ENCODE measurements at regions not wholly inside any gene's neighbourhood (a gene's known extent, or its start where the extent isn't known, plus 50 kb on each side); places are given as distances from the start of the nearest gene placed in this dataset.

GRCh38 chr22:26835023-26835422 lies 177.6 kb downstream of the MIAT start:
- Histone ChIP-seq H3K4me2 (ENCODE audit: insufficient read depth, low read length, poor library complexity, severe bottlenecking) (no peak overlapping the region), H3K36me3 (replicated peaks in 1 of 2; ENCODE audit: control insufficient read depth in 2 of 2, insufficient read depth in 2 of 2, low read length in 2 of 2) (no peaks in the 10 kb centered on the region), H4K91ac (ENCODE audit: low read depth, low read length, poor library complexity) (no peak overlapping the region), H3K4ac (ENCODE audit: low read length) (no peak overlapping the region), H3K27ac (replicated peaks; ENCODE audit: low read length) (no peak overlapping the region), H3K23ac (ENCODE audit: low read depth, low read length, poor library complexity) (no peak overlapping the region), H2BK15ac (ENCODE audit: low read length) (no peak overlapping the region), H2BK120ac (ENCODE audit: low read depth, low read length) (no peak overlapping the region), H2AFZ (ENCODE audit: low read length) (no peak overlapping the region), H2BK5ac (ENCODE audit: low read length) (no peak overlapping the region), H3K4me1 (ENCODE audit: control insufficient read depth in 2 of 2, insufficient read depth in 1 of 2, low read depth in 1 of 2, low read length in 2 of 2) (peaks cover 12 to 16% of the 10 kb centered on the region in 2 donors), H3K79me1 (ENCODE audit: low read depth, low read length) (no peaks in the 10 kb centered on the region), H3K27me3 (ENCODE audit: control insufficient read depth in 3 of 3, insufficient read depth in 3 of 3, low read depth in 1 of 3, low read length in 3 of 3) (no peaks in the 10 kb centered on the region), H2AK5ac (ENCODE audit: low read depth, low read length) (no peak overlapping the region), H3K9ac (ENCODE audit: low read depth, low read length, poor library complexity) (no peak overlapping the region), H3K9me3 (replicated peaks in 1 of 2; ENCODE audit: control insufficient read depth in 2 of 2, insufficient read depth in 1 of 2, low read depth in 1 of 2, low read length in 2 of 2) (no peaks in the 10 kb centered on the region), H2BK12ac (ENCODE audit: low read length) (no peak overlapping the region), H3K18ac (ENCODE audit: low read length) (no peak overlapping the region), H3K4me3 (ENCODE audit: low read length in 2 of 2) (no peak overlapping the region), H3K14ac (ENCODE audit: low read length) (no peak overlapping the region), H4K8ac (ENCODE audit: low read depth, low read length) (no peak overlapping the region)
- no peak for DNase-seq (ENCODE audit: low spot score)
- WGBS, 2 donors (ENCODE audit: extremely low coverage in 2 of 2, insufficient read length in 2 of 2, insufficient replicate concordance in 1 of 2): no CpG with 5 or more reads among the region's 6 CpGs

GRCh38 chr22:26835929-26836528 lies 178.6 kb downstream of the MIAT start:
- Histone ChIP-seq H3K4me2 (ENCODE audit: insufficient read depth, low read length, poor library complexity, severe bottlenecking) (no peak overlapping the region), H2AK5ac (ENCODE audit: low read depth, low read length) (no peak overlapping the region), H3K23ac (ENCODE audit: low read depth, low read length, poor library complexity) (no peak overlapping the region), H3K9ac (ENCODE audit: low read depth, low read length, poor library complexity) (no peak overlapping the region), H2BK12ac (ENCODE audit: low read length) (no peak overlapping the region), H3K4me3 (ENCODE audit: low read length in 2 of 2) (no peak overlapping the region), H3K27ac (replicated peaks; ENCODE audit: low read length) (no peak overlapping the region), H2BK15ac (ENCODE audit: low read length) (no peak overlapping the region), H2BK120ac (ENCODE audit: low read depth, low read length) (no peak overlapping the region), H4K8ac (ENCODE audit: low read depth, low read length) (no peak overlapping the region), H3K27me3 (ENCODE audit: control insufficient read depth in 3 of 3, insufficient read depth in 3 of 3, low read depth in 1 of 3, low read length in 3 of 3) (no peaks in the 10 kb centered on the region), H4K91ac (ENCODE audit: low read depth, low read length, poor library complexity) (no peak overlapping the region), H3K36me3 (replicated peaks in 1 of 2; ENCODE audit: control insufficient read depth in 2 of 2, insufficient read depth in 2 of 2, low read length in 2 of 2) (no peaks in the 10 kb centered on the region), H3K4ac (ENCODE audit: low read length) (no peak overlapping the region), H3K4me1 (ENCODE audit: control insufficient read depth in 2 of 2, insufficient read depth in 1 of 2, low read depth in 1 of 2, low read length in 2 of 2) (peaks cover 6 to 12% of the 10 kb centered on the region in 2 donors), H3K14ac (ENCODE audit: low read length) (no peak overlapping the region), H2BK5ac (ENCODE audit: low read length) (no peak overlapping the region), H3K79me1 (ENCODE audit: low read depth, low read length) (no peaks in the 10 kb centered on the region), H3K18ac (ENCODE audit: low read length) (no peak overlapping the region), H3K9me3 (replicated peaks in 1 of 2; ENCODE audit: control insufficient read depth in 2 of 2, insufficient read depth in 1 of 2, low read depth in 1 of 2, low read length in 2 of 2) (no peaks in the 10 kb centered on the region), H2AFZ (ENCODE audit: low read length) (no peak overlapping the region)
- DNase-seq (ENCODE audit: low spot score): peak; percentile 84
- WGBS, 2 donors (ENCODE audit: extremely low coverage in 2 of 2, insufficient read length in 2 of 2, insufficient replicate concordance in 1 of 2): no CpG with 5 or more reads among the region's 3 CpGs

GRCh38 chr22:26837784-26838470 lies 180.5 kb downstream of the MIAT start:
- H2BK120ac ChIP-seq (ENCODE audit: low read depth, low read length): no peak overlapping the region
- no peaks in the 10 kb centered on the region for H3K36me3 ChIP-seq (replicated peaks in 1 of 2; ENCODE audit: control insufficient read depth in 2 of 2, insufficient read depth in 2 of 2, low read length in 2 of 2)
- H3K4me1 ChIP-seq (ENCODE audit: control insufficient read depth in 2 of 2, insufficient read depth in 1 of 2, low read depth in 1 of 2, low read length in 2 of 2): peaks cover 5 to 13% of the 10 kb centered on the region in 2 donors
- H2BK12ac ChIP-seq (ENCODE audit: low read length): no peak overlapping the region
- H3K9me3 ChIP-seq (replicated peaks in 1 of 2; ENCODE audit: control insufficient read depth in 2 of 2, insufficient read depth in 1 of 2, low read depth in 1 of 2, low read length in 2 of 2): no peaks in the 10 kb centered on the region
- H3K14ac ChIP-seq (ENCODE audit: low read length): no peak overlapping the region
- H3K9ac ChIP-seq (ENCODE audit: low read depth, low read length, poor library complexity): no peak overlapping the region
- H2AFZ ChIP-seq (ENCODE audit: low read length): no peak overlapping the region
- no peak overlapping the region for H2BK5ac ChIP-seq (ENCODE audit: low read length)
- H3K27me3 ChIP-seq (ENCODE audit: control insufficient read depth in 3 of 3, insufficient read depth in 3 of 3, low read depth in 1 of 3, low read length in 3 of 3): peaks cover 0 to 3% (median 0%) of the 10 kb centered on the region in 3 experiments
- no peak overlapping the region for H3K4me3 ChIP-seq (ENCODE audit: low read length in 2 of 2)
- no peak overlapping the region for H4K91ac ChIP-seq (ENCODE audit: low read depth, low read length, poor library complexity)
- H3K18ac ChIP-seq (ENCODE audit: low read length): no peak overlapping the region
- H3K4ac ChIP-seq (ENCODE audit: low read length): no peak overlapping the region
- no peak overlapping the region for H2AK5ac ChIP-seq (ENCODE audit: low read depth, low read length)
- no peak overlapping the region for H3K4me2 ChIP-seq (ENCODE audit: insufficient read depth, low read length, poor library complexity, severe bottlenecking)
- no peaks in the 10 kb centered on the region for H3K79me1 ChIP-seq (ENCODE audit: low read depth, low read length)
- H2BK15ac ChIP-seq (ENCODE audit: low read length): no peak overlapping the region
- H3K23ac ChIP-seq (ENCODE audit: low read depth, low read length, poor library complexity): no peak overlapping the region
- no CpG with 5 or more reads among the region's 5 CpGs for WGBS, 2 donors (ENCODE audit: extremely low coverage in 2 of 2, insufficient read length in 2 of 2, insufficient replicate concordance in 1 of 2)
- H3K27ac ChIP-seq (replicated peaks; ENCODE audit: low read length): no peak overlapping the region
- H4K8ac ChIP-seq (ENCODE audit: low read depth, low read length): no peak overlapping the region
- DNase-seq (ENCODE audit: low spot score): no peak

GRCh38 chr22:26838471-26838825 lies 181.1 kb downstream of the MIAT start:
- WGBS, 2 donors (ENCODE audit: extremely low coverage in 2 of 2, insufficient read length in 2 of 2, insufficient replicate concordance in 1 of 2): no CpG with 5 or more reads among the region's 5 CpGs
- no peak for DNase-seq (ENCODE audit: low spot score)
- no peak overlapping the region for H3K4ac ChIP-seq (ENCODE audit: low read length)
- H2BK5ac ChIP-seq (ENCODE audit: low read length): no peak overlapping the region
- H4K8ac ChIP-seq (ENCODE audit: low read depth, low read length): no peak overlapping the region
- peaks cover 0 to 3% (median 0%) of the 10 kb centered on the region in 3 experiments for H3K27me3 ChIP-seq (ENCODE audit: control insufficient read depth in 3 of 3, insufficient read depth in 3 of 3, low read depth in 1 of 3, low read length in 3 of 3)
- peaks cover 5 to 13% of the 10 kb centered on the region in 2 donors for H3K4me1 ChIP-seq (ENCODE audit: control insufficient read depth in 2 of 2, insufficient read depth in 1 of 2, low read depth in 1 of 2, low read length in 2 of 2)
- no peak overlapping the region for H3K27ac ChIP-seq (replicated peaks; ENCODE audit: low read length)
- no peaks in the 10 kb centered on the region for H3K79me1 ChIP-seq (ENCODE audit: low read depth, low read length)
- no peak overlapping the region for H2BK120ac ChIP-seq (ENCODE audit: low read depth, low read length)
- H3K9ac ChIP-seq (ENCODE audit: low read depth, low read length, poor library complexity): no peak overlapping the region
- no peak overlapping the region for H3K23ac ChIP-seq (ENCODE audit: low read depth, low read length, poor library complexity)
- no peak overlapping the region for H3K18ac ChIP-seq (ENCODE audit: low read length)
- no peak overlapping the region for H3K14ac ChIP-seq (ENCODE audit: low read length)
- no peak overlapping the region for H3K4me2 ChIP-seq (ENCODE audit: insufficient read depth, low read length, poor library complexity, severe bottlenecking)
- H3K36me3 ChIP-seq (replicated peaks in 1 of 2; ENCODE audit: control insufficient read depth in 2 of 2, insufficient read depth in 2 of 2, low read length in 2 of 2): no peaks in the 10 kb centered on the region
- no peak overlapping the region for H2AFZ ChIP-seq (ENCODE audit: low read length)
- H2AK5ac ChIP-seq (ENCODE audit: low read depth, low read length): no peak overlapping the region
- no peak overlapping the region for H4K91ac ChIP-seq (ENCODE audit: low read depth, low read length, poor library complexity)
- H2BK15ac ChIP-seq (ENCODE audit: low read length): no peak overlapping the region
- H2BK12ac ChIP-seq (ENCODE audit: low read length): no peak overlapping the region
- no peak overlapping the region for H3K4me3 ChIP-seq (ENCODE audit: low read length in 2 of 2)
- H3K9me3 ChIP-seq (replicated peaks in 1 of 2; ENCODE audit: control insufficient read depth in 2 of 2, insufficient read depth in 1 of 2, low read depth in 1 of 2, low read length in 2 of 2): no peaks in the 10 kb centered on the region

Measured in neuronal stem cell (in vitro differentiated cells).